NCI-H1694 treated with DMSO at 0.1 percent for 48 hours (cell line): ENCODE measurements at regions not wholly inside any gene's neighbourhood (a gene's known extent, or its start where the extent isn't known, plus 50 kb on each side); places are given as distances from the start of the nearest gene placed in this dataset.

Experiments used
- DNase-seq: peaks from one replicate; lab custom pipeline; 2025; lab: John Stamatoyannopoulos, UW

GRCh38 chr18:39998317-39998716 lies 1956.7 kb upstream of the PIK3C3 start:
- DNase-seq, result no peak

- DNase-seq, result no peak
These were observed 1960.5 kb upstream of the PIK3C3 start for GRCh38 chr18:39994498-39994897.

GRCh38 chr18:39991696-39992265 lies 1963.3 kb upstream of the PIK3C3 start:
- no peak for DNase-seq

- DNase-seq, result no peak
These were observed 1964.5 kb upstream of the PIK3C3 start for GRCh38 chr18:39990540-39990939.

- DNase-seq, result no peak
These were observed 1978.3 kb upstream of the PIK3C3 start for GRCh38 chr18:39976771-39977170.

GRCh38 chr18:39972521-39972920 lies 1982.5 kb upstream of the PIK3C3 start:
- no peak for DNase-seq

GRCh38 chr18:39969803-39970494 lies 1985.1 kb upstream of the PIK3C3 start:
- no peak for DNase-seq

GRCh38 chr18:39966275-39966674 lies 1988.8 kb upstream of the PIK3C3 start:
- DNase-seq, result no peak

- DNase-seq, result no peak
These were observed 1992.5 kb upstream of the PIK3C3 start for GRCh38 chr18:39962546-39962945.

- DNase-seq, result no peak
These were observed 1994.5 kb upstream of the PIK3C3 start for GRCh38 chr18:39960550-39960949.

GRCh38 chr18:39959839-39960238 lies 1995.2 kb upstream of the PIK3C3 start:
- no peak for DNase-seq

GRCh38 chr18:39958876-39959275 lies 1996.2 kb upstream of the PIK3C3 start:
- no peak for DNase-seq

GRCh38 chr18:39952816-39953215 lies 2002.2 kb upstream of the PIK3C3 start:
- DNase-seq, result no peak

- no peak for DNase-seq
These were observed 2003.8 kb upstream of the PIK3C3 start for GRCh38 chr18:39951142-39951720.

GRCh38 chr18:39946623-39947061 lies 2008.4 kb upstream of the PIK3C3 start:
- DNase-seq, result no peak

GRCh38 chr18:39945076-39945475 lies 2010.0 kb upstream of the PIK3C3 start:
- no peak for DNase-seq

GRCh38 chr18:39942702-39943101 lies 2012.3 kb upstream of the PIK3C3 start:
- no peak for DNase-seq

GRCh38 chr18:39938676-39939608 lies 2016.1 kb upstream of the PIK3C3 start:
- DNase-seq, result no peak

GRCh38 chr18:39935598-39935997 lies 2019.4 kb upstream of the PIK3C3 start:
- no peak for DNase-seq

- DNase-seq, result no peak
These were observed 2036.2 kb upstream of the PIK3C3 start for GRCh38 chr18:39918847-39919246.

- DNase-seq, result no peak
These were observed 2041.2 kb upstream of the PIK3C3 start for GRCh38 chr18:39913672-39914366.

GRCh38 chr18:39911716-39912115 lies 2043.3 kb upstream of the PIK3C3 start:
- DNase-seq, result no peak
